Motor neuron (in vitro differentiated cells): ENCODE measurements at regions not wholly inside any gene's neighbourhood (a gene's known extent, or its start where the extent isn't known, plus 50 kb on each side); places are given as distances from the start of the nearest gene placed in this dataset.

ENCODE experiments used
- ATAC-seq, 8 experiments: fragments of 200-7000 bp; cut with Tn5 transposase; replicated peaks in 6 of 8; 2 replicates each; pipeline ENCODE4 v1.8.0; 2021; ENCODE audit warnings: mild to moderate bottlenecking in 8 of 8, moderate library complexity in 8 of 8
- H3K27ac ChIP-seq, 2 donors: fragments of 250-450 bp; sonication (Bioruptor Pico); 2 replicates each; pipeline ENCODE4 v1.9.0; 2021; ENCODE audit warnings: antibody characterized with exemption in 2 of 2, mild to moderate bottlenecking in 2 of 2, moderate library complexity in 1 of 2
- H3K4me1 ChIP-seq, 2 donors: fragments of 250-450 bp; sonication (Bioruptor Pico); replicated peaks in 1 of 2; 2 replicates each; pipeline ENCODE4 v1.6.1; 2021; ENCODE audit warnings: antibody characterized with exemption in 2 of 2, mild to moderate bottlenecking in 2 of 2, moderate library complexity in 1 of 2
- H3K4me3 ChIP-seq, 5 donors: fragments of 250-450 bp; sonication (Bioruptor Pico); 2 replicates each; pipeline ENCODE4 v1.9.0; 2021; ENCODE audit warnings: antibody characterized with exemption in 5 of 5, mild to moderate bottlenecking in 5 of 5, moderate library complexity in 4 of 5
- WGBS, 10 experiments: fragments of 450-650 bp; shearing (Covaris generic); methylation state at CpG; one replicate each; pipeline ENCODE4 v1.0.0; 2022; 5-methylcytosine and 5-hydroxymethylcytosine counted together
- in situ Hi-C, 9 experiments: fragments of 400-800 bp; cut with MboI; loops; one replicate each; pipeline ENCODE4 v1.15.0; 2021; ENCODE audit warnings: low sequenced_read_pairs in 9 of 9, low pct_unique_long_range_greater_than_20kb in 2 of 9; ENCODE audit not compliant: unreplicated experiment in 9 of 9

DNA sequence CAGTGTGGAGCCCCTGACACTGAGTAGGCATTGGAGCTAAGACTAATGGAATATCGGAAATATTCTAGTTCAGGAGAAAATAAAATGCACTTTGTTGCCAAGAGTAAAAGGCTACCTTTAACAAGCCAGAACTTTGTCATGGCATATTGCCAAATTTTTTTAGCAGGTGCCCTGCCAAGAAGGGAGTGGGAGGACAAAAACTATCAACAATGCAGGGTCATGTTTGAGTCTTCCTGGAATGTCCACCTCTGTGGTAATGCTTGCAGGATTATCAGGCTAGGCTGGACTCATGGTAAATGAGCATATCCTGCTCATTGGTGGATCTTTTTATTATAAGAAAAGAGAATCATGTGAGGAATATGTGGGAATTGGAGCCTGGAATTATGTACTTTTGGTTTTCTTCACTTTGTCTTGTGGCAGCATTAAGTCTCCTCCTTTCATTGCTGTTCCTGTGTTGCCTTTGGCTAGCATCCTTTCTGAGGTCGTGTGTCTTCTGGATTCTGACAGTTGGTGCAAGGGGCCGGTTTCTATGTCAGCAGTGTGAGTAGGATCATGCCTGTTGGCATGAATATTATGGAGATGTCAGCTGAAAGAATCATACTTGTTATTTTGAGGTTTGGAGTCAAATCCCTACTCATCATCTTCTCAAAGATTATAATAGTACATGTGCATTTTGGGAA lies 122.9 kb upstream of the SPRY2 start:
- Histone ChIP-seq H3K27ac (no peak overlapping the region), H3K4me3 (no peak overlapping the region), H3K4me1 (no peaks in the 10 kb centered on the region)
- in situ Hi-C loops: no loop called here
- WGBS, 10 experiments: 8 to 83% (median 54%) methylated on average over 1 to 3 of the region's 3 CpGs; no CpG with 5 or more reads in 4 of the 10 experiments
- peak in 1 of 8 experiments; percentile 49 for ATAC-seq

DNA sequence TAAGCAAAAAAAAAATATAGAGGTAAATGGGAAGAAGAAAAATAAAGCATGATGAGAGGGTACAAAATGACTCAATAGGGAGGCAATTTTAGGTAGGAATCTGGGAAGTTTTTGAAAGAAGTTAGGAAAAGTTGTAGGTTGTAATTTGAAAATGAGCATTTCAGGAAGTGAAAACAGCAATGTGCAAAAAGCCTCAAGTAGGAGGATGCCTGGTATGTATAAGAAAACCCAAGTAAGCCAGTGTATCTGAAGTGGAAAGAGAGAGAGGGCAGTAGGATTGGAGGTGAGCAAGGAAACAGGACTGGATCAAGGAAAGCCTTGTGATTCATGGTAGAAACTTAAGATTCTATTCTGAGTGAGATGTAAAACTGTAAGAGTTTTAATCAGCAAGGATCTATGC lies 121.6 kb upstream of the SPRY2 start:
- Histone ChIP-seq H3K4me1 (no peaks in the 10 kb centered on the region), H3K4me3 (no peak overlapping the region), H3K27ac (no peak overlapping the region)
- no peak for ATAC-seq
- in situ Hi-C loops: no loop called here

DNA sequence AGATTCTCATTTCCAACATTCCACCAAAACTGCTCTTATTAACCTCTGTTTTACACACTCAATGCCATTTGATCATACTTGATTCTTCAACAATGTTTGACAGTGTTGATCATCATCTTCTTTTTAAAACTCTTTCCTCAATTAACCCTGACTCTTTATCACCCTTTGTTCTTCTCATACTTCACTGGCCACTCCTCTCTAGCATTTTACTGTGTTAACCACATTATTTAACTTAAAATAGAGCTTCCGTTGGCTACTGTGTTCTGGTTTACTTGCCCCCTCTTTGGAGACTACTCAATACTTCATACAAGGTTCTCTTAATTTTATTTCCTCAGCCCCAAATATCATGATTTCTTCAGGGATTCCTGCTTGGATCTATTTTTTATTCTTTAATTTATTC lies 121.1 kb upstream of the SPRY2 start:
- in situ Hi-C loops: no loop called here
- WGBS, 10 experiments: 13 to 100% (median 80%) methylated on average over 1 of the region's 1 CpG; no CpG with 5 or more reads in 1 of the 10 experiments
- no peak for ATAC-seq
- Histone ChIP-seq H3K4me3 (no peak overlapping the region), H3K27ac (no peak overlapping the region), H3K4me1 (no peaks in the 10 kb centered on the region)

DNA sequence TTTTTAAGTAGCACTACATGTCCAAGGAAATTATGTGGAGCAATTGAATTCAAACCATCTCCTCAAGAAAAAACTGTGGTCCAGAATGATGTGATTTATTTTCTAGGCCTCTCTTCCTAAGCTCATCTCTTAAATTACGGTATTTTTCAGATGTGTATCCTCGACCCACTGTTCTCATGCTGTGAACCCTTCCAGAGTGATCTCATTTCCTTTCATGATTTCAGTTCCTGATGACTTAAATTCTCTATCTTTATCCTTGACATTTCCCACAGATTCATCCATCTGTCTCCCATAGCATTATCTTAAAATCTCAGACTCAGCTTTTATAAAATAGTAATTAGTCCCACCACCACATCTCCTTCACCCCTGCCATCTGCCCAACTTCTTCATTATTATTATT lies 117.6 kb upstream of the SPRY2 start:
- Histone ChIP-seq H3K4me3 (no peak overlapping the region), H3K27ac (no peak overlapping the region), H3K4me1 (no peaks in the 10 kb centered on the region)
- 0 to 100% (median 49%) methylated on average over 1 to 2 of the region's 2 CpGs; no CpG with 5 or more reads in 1 of the 10 experiments for WGBS, 10 experiments
- in situ Hi-C loops: no loop called here
- ATAC-seq: peak in 2 of 8 experiments; percentile 50 to 73

DNA sequence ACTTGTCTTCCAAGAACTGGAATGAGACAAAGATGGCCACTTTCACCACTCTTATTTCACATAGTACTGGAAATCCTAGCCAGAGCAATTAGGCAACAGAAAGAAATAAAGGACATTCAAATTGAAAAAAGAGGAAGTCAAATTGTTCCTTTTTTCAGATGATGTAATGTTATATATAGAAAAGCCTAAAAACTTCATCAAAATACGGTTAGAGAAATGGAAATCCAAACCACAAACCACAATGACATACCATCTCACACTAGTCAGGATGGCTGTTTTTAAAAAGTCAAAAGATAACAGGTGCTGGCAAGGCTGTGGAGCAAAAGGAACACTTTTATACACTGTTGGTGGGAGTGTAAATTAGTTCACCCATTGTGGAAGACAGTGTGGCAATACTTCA lies 113.3 kb upstream of the SPRY2 start:
- no peak overlapping the region for H3K27ac ChIP-seq
- no peaks in the 10 kb centered on the region for H3K4me1 ChIP-seq
- no peak overlapping the region for H3K4me3 ChIP-seq
- 36 to 100% (median 70%) methylated on average over 1 of the region's 1 CpG; no CpG with 5 or more reads in 4 of the 10 experiments for WGBS, 10 experiments
- no peak for ATAC-seq
- in situ Hi-C loops: no loop called here

DNA sequence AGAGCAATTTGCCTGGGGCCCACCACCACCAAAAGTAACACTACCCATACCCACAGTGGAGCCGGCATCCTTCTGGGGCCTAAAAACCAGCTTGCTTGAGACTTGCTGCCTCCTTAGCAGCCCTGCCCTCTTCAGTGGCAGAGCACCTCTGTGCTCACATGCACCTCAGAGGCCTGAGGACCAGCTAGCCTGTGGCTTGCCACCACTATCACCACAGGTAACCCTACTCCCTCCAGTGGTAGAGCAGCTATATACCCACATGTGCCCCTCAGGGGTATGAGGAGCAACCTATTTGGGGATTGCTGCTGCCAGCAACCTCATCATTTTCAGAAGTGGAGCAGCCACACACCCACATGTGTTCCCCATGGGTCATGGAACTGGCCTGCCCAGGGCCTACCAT lies 111.4 kb upstream of the SPRY2 start:
- in situ Hi-C loops: no loop called here
- no peaks in the 10 kb centered on the region for H3K4me1 ChIP-seq
- no peak for ATAC-seq
- no peak overlapping the region for H3K4me3 ChIP-seq
- WGBS, 10 experiments: 100% methylated on average over 1 of the region's 1 CpG; no CpG with 5 or more reads in 9 of the 10 experiments
- no peak overlapping the region for H3K27ac ChIP-seq

DNA sequence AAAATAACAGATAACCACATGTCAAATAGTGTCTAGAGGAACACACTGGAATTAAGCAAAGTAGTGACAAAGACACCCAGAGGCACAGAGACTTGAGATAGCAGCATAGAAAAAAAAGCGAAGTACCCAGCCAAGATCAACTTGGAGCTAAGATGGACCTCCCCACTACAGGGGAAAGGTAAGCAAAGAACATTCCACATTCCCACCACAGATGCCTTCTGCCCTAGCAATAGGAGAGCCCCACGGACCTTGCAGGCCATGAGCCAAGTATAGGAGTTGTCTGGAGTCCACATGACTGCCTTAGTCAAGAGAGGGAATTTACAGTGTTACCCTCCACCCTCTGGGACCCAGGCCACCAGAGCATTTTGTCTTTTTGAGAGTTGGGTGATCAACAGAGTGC lies 110.7 kb upstream of the SPRY2 start:
- 0 to 100% (median 40%) methylated on average over 1 of the region's 2 CpGs; no CpG with 5 or more reads in 5 of the 10 experiments for WGBS, 10 experiments
- no peak overlapping the region for H3K27ac ChIP-seq
- ATAC-seq: peak in 3 of 8 experiments; percentile 42 to 97 (median 50)
- H3K4me1 ChIP-seq: no peaks in the 10 kb centered on the region
- in situ Hi-C loops: no loop called here
- no peak overlapping the region for H3K4me3 ChIP-seq

DNA sequence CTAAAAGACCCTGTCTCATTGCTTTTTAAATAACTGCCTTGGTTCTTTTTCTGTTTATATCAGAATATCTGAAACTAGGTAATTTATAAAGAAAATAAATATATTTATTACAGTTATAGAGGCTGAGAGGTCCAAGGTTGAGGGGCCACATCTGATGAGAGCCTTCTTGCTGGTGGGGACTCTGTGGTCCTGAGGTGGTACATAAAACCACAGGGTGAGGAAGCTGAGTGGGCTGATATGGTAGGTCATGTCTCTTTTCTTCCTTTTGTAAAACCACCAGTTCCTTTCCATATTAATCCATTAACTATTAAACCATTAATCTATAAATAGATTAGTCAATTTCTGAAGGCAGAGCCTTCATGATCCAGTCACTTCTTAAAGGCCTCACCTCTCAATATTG lies 109.5 kb upstream of the SPRY2 start:
- in situ Hi-C loops: no loop called here
- ATAC-seq: no peak
- no peak overlapping the region for H3K27ac ChIP-seq

DNA sequence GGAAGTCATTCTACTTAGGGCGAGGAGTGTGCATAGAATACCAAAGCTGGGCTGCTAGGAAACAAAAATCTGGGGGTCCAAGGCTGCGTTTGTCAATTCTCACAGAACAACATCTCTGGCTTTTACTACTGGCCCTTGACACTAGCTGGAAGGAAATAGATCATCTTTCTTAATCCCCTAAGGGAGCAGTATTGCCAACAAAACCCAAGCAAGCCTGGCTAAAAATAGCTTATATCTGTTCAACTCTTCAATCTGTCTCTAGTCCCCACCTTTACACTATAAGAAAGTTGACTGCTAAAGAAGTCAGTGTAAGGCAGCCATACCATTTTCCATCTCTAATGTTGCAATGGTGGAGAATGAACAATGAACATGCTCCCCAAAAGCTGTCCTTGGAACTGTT lies 107.8 kb upstream of the SPRY2 start:
- in situ Hi-C loops: no loop called here
- H3K4me3 ChIP-seq: no peak overlapping the region
- H3K27ac ChIP-seq: no peak overlapping the region
- H3K4me1 ChIP-seq: no peaks in the 10 kb centered on the region
- WGBS, 10 experiments: 0 to 100% (median 84%) methylated on average over 1 to 2 of the region's 2 CpGs; no CpG with 5 or more reads in 4 of the 10 experiments
- ATAC-seq: no peak

More for the DNA sequence above, 109.5 kb upstream of the SPRY2 start:
- H3K4me3 ChIP-seq: no peak overlapping the region
- H3K4me1 ChIP-seq: no peaks in the 10 kb centered on the region

DNA sequence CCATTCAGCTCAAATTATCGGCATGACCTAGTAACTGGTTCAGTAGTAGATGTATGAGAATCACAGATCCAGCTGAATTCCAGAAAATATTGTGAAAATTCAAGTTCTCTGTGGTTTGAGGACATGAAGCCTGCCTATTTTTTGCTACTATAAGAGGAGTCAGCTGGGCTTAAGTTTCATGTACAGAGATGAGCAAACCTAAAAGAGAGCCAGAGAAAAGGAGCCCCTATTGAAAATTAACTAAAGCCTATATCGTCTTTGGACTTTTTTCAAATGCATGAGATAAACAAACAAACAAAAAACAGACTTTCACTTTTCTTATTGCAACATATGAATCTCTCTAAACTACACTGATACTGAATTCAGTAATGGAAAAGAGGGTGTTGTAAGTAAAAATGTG lies 106.8 kb upstream of the SPRY2 start:
- Histone ChIP-seq H3K27ac (no peak overlapping the region), H3K4me1 (no peaks in the 10 kb centered on the region), H3K4me3 (no peak overlapping the region)
- 0 to 57% (median 42%) methylated on average over 1 to 2 of the region's 2 CpGs; no CpG with 5 or more reads in 3 of the 10 experiments for WGBS, 10 experiments
- in situ Hi-C loops: no loop called here
- ATAC-seq: no peak

DNA sequence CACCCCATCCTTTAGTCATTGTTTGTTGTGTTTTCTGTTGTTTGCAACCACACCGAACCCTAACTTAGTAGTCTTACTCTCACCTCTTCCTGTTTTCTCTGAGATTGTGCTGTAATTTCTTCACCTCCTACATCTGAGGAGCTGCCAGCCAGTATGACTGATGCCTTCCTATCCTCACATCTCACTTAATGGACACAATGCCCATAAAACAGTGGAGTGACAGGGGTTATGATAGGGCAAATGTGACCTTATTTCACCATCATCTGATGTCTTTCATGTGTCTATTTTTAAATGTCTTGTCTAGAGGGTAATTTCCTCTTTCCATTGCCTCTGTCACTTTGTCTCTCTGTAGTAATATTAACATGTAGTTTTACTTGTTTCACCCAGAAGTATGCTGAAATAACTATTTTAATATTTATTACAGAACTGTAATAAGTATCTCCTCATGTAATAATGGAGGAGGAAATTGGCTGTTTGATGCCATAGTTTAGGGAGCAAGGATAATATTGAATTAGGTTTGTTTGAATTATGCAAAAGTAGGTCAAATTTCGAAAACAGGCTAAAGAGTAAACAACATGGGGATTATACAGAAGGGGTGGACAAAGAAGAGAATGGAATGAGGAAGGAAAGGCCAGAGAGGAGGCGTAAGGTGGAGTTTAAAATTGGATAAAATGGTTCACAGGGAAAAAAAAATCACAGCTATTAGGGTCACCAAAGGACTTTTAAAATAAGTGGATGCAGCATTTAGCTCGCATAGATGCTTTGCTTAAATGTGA lies 103.5 kb upstream of the SPRY2 start:
- no peak overlapping the region for H3K27ac ChIP-seq
- in situ Hi-C loops: no loop called here
- WGBS, 10 experiments: 9 to 100% (median 76%) methylated on average over 1 to 4 of the region's 4 CpGs
- H3K4me1 ChIP-seq: no peaks in the 10 kb centered on the region
- no peak for ATAC-seq
- no peak overlapping the region for H3K4me3 ChIP-seq

DNA sequence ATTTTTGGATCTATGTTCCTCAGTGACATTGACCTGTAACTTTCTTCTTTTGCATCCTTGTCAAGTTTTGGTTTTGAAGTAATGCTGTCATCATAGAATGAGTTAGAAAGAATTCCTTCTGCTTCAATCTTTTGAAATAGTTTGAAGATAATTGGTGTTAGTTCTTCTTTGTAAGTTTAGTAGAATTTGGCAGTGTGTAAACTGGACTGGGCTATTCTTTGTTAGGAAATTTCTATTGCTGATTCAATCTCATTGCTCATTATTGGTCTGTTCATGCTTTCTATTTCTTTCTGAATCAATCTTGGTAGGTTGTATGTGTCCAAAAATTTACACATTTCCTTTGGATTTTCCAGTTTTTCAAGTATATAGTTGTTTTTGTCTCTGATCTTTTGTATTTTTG lies 101.7 kb upstream of the SPRY2 start:
- in situ Hi-C loops: no loop called here
- Histone ChIP-seq H3K27ac (no peak overlapping the region), H3K4me1 (no peaks in the 10 kb centered on the region), H3K4me3 (no peak overlapping the region)
- ATAC-seq: no peak

DNA sequence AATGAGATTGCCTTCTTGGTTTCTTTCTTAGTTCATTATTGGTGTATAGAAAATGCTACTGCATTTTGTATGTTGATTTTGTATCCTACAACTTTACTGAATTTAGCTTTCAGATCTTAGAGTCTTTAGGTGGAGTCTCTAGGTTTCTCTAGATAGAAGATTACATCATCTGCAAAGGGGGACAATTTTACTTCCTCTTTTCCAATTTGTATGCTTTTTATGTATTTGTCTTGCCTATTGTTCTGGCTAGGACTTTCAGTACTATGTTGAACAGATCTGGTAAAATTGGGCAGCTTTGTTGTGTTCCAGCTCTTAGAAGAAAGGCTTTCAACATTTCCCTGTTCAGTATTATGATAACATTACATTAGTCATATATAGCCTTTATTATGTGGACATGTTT lies 101.0 kb upstream of the SPRY2 start:
- Histone ChIP-seq H3K4me3 (no peak overlapping the region), H3K4me1 (no peaks in the 10 kb centered on the region), H3K27ac (no peak overlapping the region)
- no peak for ATAC-seq
- in situ Hi-C loops: no loop called here

DNA sequence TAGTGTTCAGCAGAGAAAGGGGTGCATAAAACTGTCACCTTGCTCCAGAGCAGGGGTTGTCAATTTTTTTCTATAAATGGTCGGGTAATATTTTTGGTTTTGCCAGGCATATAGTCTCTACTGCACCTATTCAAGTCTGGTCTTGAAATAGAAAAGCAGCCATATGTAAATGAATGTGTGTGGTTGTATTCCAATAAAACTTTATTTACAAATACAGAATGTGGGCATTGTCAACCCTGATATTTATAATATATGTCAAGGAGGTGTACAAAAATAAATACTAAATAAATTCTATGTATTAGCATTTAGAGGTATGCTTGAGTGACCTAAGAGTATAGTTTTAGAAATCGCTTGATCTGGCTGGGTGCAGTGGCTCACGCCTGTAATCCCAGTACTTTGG lies 97.6 kb upstream of the SPRY2 start:
- no peak for ATAC-seq
- in situ Hi-C loops: no loop called here
- Histone ChIP-seq H3K4me1 (no peaks in the 10 kb centered on the region), H3K27ac (no peak overlapping the region), H3K4me3 (no peak overlapping the region)
- 52 to 100% (median 89%) methylated on average over 1 to 3 of the region's 3 CpGs; no CpG with 5 or more reads in 2 of the 10 experiments for WGBS, 10 experiments
